Endothelial cell of umbilical vein (primary cell): ENCODE measurements at regions not wholly inside any gene's neighbourhood (a gene's known extent, or its start where the extent isn't known, plus 50 kb on each side); places are given as distances from the start of the nearest gene placed in this dataset.

Source experiments
- BruUV-seq: library from RNA; stranded (reverse); fragments of 400-500 nt; replicated peaks from 2 replicates; lab custom pipeline; 2021; lab: Mats Ljungman, UMichigan
- CTCF ChIA-PET: fragments of 300-600, 350-600 bp; sonication (Branson Sonifier 250); formaldehyde crosslinking; loops from one replicate; lab custom pipeline; 2021; ENCODE audit warnings: antibody characterized with exemption, inconsistent platforms; lab: Charles Lee
- POLR2A ChIA-PET: fragments of 300-600, 350-600 bp; sonication (Branson Sonifier 250); formaldehyde crosslinking; loops from one replicate; lab custom pipeline; 2021; ENCODE audit warnings: antibody characterized with exemption, inconsistent platforms; lab: Charles Lee
- DNase-seq: peaks from one replicate; pipeline ENCODE4 v3.0.0-alpha.2; 2011; ENCODE audit warnings: low read depth, low spot score
- FAIRE-seq: peaks from 2 replicates; lab custom pipeline; 2011; peaks lifted over from hg19 to GRCh38; lab: Jason Lieb, UNC
- H2AFZ ChIP-seq: 2 replicates; pipeline ENCODE4 v1.6.0; 2012; ENCODE audit warnings: low read depth, low read length, control low read depth, inconsistent platforms
- H3K27ac ChIP-seq: 2 replicates; pipeline ENCODE4 v1.5.1; 2011; ENCODE audit warnings: low read depth, mild to moderate bottlenecking, control low read depth, low read length, moderate library complexity; ENCODE audit not compliant: insufficient read depth
- H3K27me3 ChIP-seq, 2 experiments: 2 replicates each; pipeline versions ENCODE4 v1.6.0 to v1.6.1; 2011; ENCODE audit warnings: low read length in 2 of 2, mixed read lengths in 1 of 2; ENCODE audit not compliant: control insufficient read depth in 2 of 2, insufficient read depth in 2 of 2
- H3K36me3 ChIP-seq, 2 experiments: 2 replicates in 1 of 2; 3 replicates in 1 of 2; pipeline ENCODE4 v1.5.1; 2011; ENCODE audit warnings: low read length in 2 of 2, mild to moderate bottlenecking in 1 of 2, moderate library complexity in 1 of 2; ENCODE audit not compliant: control insufficient read depth in 2 of 2, insufficient read depth in 2 of 2; ENCODE audit errors: extremely low read depth in 1 of 2
- H3K4me1 ChIP-seq: 3 replicates; pipeline ENCODE4 v1.5.1; 2011; ENCODE audit warnings: mild to moderate bottlenecking, low read length; ENCODE audit not compliant: control insufficient read depth, insufficient read depth; ENCODE audit errors: extremely low read depth
- H3K4me2 ChIP-seq: 2 replicates; pipeline ENCODE4 v1.6.1; 2011; ENCODE audit warnings: low read length, control low read depth, mixed read lengths; ENCODE audit not compliant: insufficient read depth
- H3K4me3 ChIP-seq, 3 experiments: fragments of 200-600 bp in 1 of 3; sonication (generic), shearing (Covaris generic) in 1 of 3; replicated peaks in 1 of 3; 2 replicates each; pipeline ENCODE4 v1.5.1; 2011 to 2016; ENCODE audit warnings: control low read depth in 3 of 3, low read length in 3 of 3, mild to moderate bottlenecking in 2 of 3, inconsistent platforms in 1 of 3, low read depth in 1 of 3, moderate library complexity in 1 of 3; ENCODE audit not compliant: insufficient read depth in 1 of 3
- H3K79me2 ChIP-seq: 2 replicates; pipeline ENCODE4 v1.6.0; 2012; ENCODE audit warnings: low read length, inconsistent platforms; ENCODE audit not compliant: control insufficient read depth, insufficient read depth
- H3K9ac ChIP-seq: replicated peaks from 2 replicates; pipeline ENCODE3; 2011; ENCODE audit warnings: low read length, control low read depth; ENCODE audit not compliant: insufficient read depth; ENCODE audit errors: extremely low read depth
- H3K9me1 ChIP-seq: replicated peaks from 3 replicates; pipeline ENCODE4 v1.6.0; 2011; ENCODE audit warnings: mild to moderate bottlenecking, low read length; ENCODE audit not compliant: control insufficient read depth, insufficient read depth; ENCODE audit errors: extremely low read depth
- H3K9me3 ChIP-seq: replicated peaks from 2 replicates; pipeline ENCODE4 v1.5.1; 2012; ENCODE audit warnings: low read length, inconsistent platforms; ENCODE audit not compliant: control insufficient read depth, insufficient read depth
- H4K20me1 ChIP-seq: replicated peaks from 2 replicates; pipeline ENCODE3; 2011; ENCODE audit warnings: mild to moderate bottlenecking, low read length; ENCODE audit not compliant: control insufficient read depth, insufficient read depth; ENCODE audit errors: extremely low read depth
- CTCF ChIP-seq, 2 donors: IDR thresholded peaks; 1 replicate in 1 of 2; 2 replicates in 1 of 2; pipeline ENCODE4 v1.5.1; 2011; ENCODE audit warnings: low read length in 2 of 2, mild to moderate bottlenecking in 2 of 2, moderate library complexity in 2 of 2, control low read depth in 1 of 2, inconsistent platforms in 1 of 2, low read depth in 1 of 2; ENCODE audit not compliant: insufficient read depth in 1 of 2; ENCODE audit errors: extremely low read depth in 1 of 2
- EZH2 ChIP-seq: IDR thresholded peaks from 2 replicates; pipeline ENCODE4 v1.6.1; 2012; ENCODE audit warnings: borderline replicate concordance, low read depth, mild to moderate bottlenecking, moderate library complexity, low read length, inconsistent platforms; ENCODE audit not compliant: severe bottlenecking
- FOS ChIP-seq: IDR thresholded peaks from 2 replicates; pipeline ENCODE4 v1.6.1; 2011; ENCODE audit warnings: mild to moderate bottlenecking, low read length, moderate library complexity, borderline replicate concordance; ENCODE audit not compliant: insufficient read depth
- GATA2 ChIP-seq: IDR thresholded peaks from 2 replicates; pipeline ENCODE4 v1.7.0; 2011; ENCODE audit warnings: low read depth, mild to moderate bottlenecking, moderate library complexity, mixed read lengths, low read length; ENCODE audit not compliant: insufficient read length, insufficient read depth
- JUN ChIP-seq: IDR thresholded peaks from 2 replicates; pipeline ENCODE4 v1.6.1; 2011; ENCODE audit warnings: borderline replicate concordance, low read depth; ENCODE audit not compliant: insufficient read length, insufficient read depth
- MAX ChIP-seq: IDR thresholded peaks from 2 replicates; pipeline ENCODE4 v1.6.1; 2011; ENCODE audit not compliant: insufficient read depth, insufficient read length
- MYC ChIP-seq: IDR thresholded peaks from one replicate; pipeline ENCODE4 v1.6.1; 2011; ENCODE audit warnings: mild to moderate bottlenecking, low read depth, low read length
- POLR2A ChIP-seq: IDR thresholded peaks from 2 replicates; pipeline ENCODE4 v1.6.1; 2012; ENCODE audit warnings: low read depth, mild to moderate bottlenecking, control low read depth, low read length
- POLR2AphosphoS5 ChIP-seq: IDR thresholded peaks from 2 replicates; pipeline ENCODE4 v1.6.1; 2012; ENCODE audit warnings: low read depth, mild to moderate bottlenecking, control low read depth, low read length, moderate library complexity; ENCODE audit not compliant: insufficient read depth
- dilution Hi-C: fragments of 300-500 bp; cut with MboI; formaldehyde crosslinking; loops from one replicate; pipeline ENCODE4 v1.15.0; 2019; ENCODE audit warnings: low sequenced_read_pairs; ENCODE audit not compliant: extremely low pct_ligation_motif_present
- intact Hi-C: fragments of 100-400 bp; cut with micrococcal nuclease; formaldehyde crosslinking; loops from one replicate; pipeline ENCODE4 v1.10.0; 2022

GRCh38 chr6:168951217-168951616 is 302.4 kb downstream of the THBS2 start:
- DNase-seq (no peak), FAIRE-seq (no peak)
- no peaks in the 10 kb centered on the region for H4K20me1 ChIP-seq
- H3K9ac ChIP-seq = no peak overlapping the region
- TF ChIP-seq FOS (no peak), GATA2 (no peak)
- no peak overlapping the region for H2AFZ ChIP-seq
- no peaks in the 10 kb centered on the region for H3K9me3 ChIP-seq
- no peaks in the 10 kb centered on the region for H3K79me2 ChIP-seq
- H3K9me1 ChIP-seq = no peaks in the 10 kb centered on the region
- ChIA-PET POLR2A (no interaction called here), CTCF (no interaction called here)
- intact Hi-C loops (loop anchor here (10.0 kb wide), 1 partner anchor 774 kb away; the partner anchor contains the start of gene PHF10), dilution Hi-C loops (no loop called here)
- H3K27me3 ChIP-seq = no peaks in the 10 kb centered on the region
- no peaks in the 10 kb centered on the region for H3K36me3 ChIP-seq
- no peaks in the 10 kb centered on the region for H3K4me1 ChIP-seq
- H3K27ac ChIP-seq = no peak overlapping the region
- H3K4me2 ChIP-seq = no peak overlapping the region
- no peak overlapping the region for H3K4me3 ChIP-seq
- no TSS peak for BruUV-seq

GRCh38 chr6:168950858-168951214 is 302.8 kb downstream of the THBS2 start:
- no peaks in the 10 kb centered on the region for H4K20me1 ChIP-seq
- no peak overlapping the region for H3K9ac ChIP-seq
- intact Hi-C loops (loop anchor here (10.0 kb wide), 1 partner anchor 774 kb away; the partner anchor contains the start of gene PHF10), dilution Hi-C loops (no loop called here)
- no peak overlapping the region for H2AFZ ChIP-seq
- H3K27ac ChIP-seq = no peak overlapping the region
- H3K79me2 ChIP-seq = no peaks in the 10 kb centered on the region
- no peak overlapping the region for H3K4me2 ChIP-seq
- no peak overlapping the region for H3K4me3 ChIP-seq
- no peak for DNase-seq
- POLR2A ChIA-PET = no interaction called here
- no TSS peak for BruUV-seq
- no peak for FAIRE-seq
- no peaks in the 10 kb centered on the region for H3K4me1 ChIP-seq
- no peaks in the 10 kb centered on the region for H3K9me1 ChIP-seq
- H3K36me3 ChIP-seq = no peaks in the 10 kb centered on the region
- CTCF ChIA-PET = no interaction called here
- TF ChIP-seq POLR2A = no peak
- TF ChIP-seq GATA2 = no peak
- TF ChIP-seq JUN = no peak
- no peak for TF ChIP-seq MYC
- TF ChIP-seq POLR2AphosphoS5 = no peak
- no peak for TF ChIP-seq CTCF (IDR thresholded peaks at IDR 0.05; ENCODE audit: extremely low read depth in 1 of 2, insufficient read depth in 1 of 2, low read depth in 1 of 2, low read length in 2 of 2)
- no peak for TF ChIP-seq EZH2
- no peak for TF ChIP-seq MAX
- no peak for TF ChIP-seq FOS
- no peaks in the 10 kb centered on the region for H3K27me3 ChIP-seq
- no peaks in the 10 kb centered on the region for H3K9me3 ChIP-seq
